Activated naive CD4-positive, alpha-beta T cell treated with anti-CD3 and anti-CD28 coated beads, Interleukin-2, amount 50 U/mL, for 16 hours (primary cell): ENCODE measurements at regions not wholly inside any gene's neighbourhood (a gene's known extent, or its start where the extent isn't known, plus 50 kb on each side); places are given as distances from the start of the nearest gene placed in this dataset.

Experiments used
- DNase-seq: peaks from one replicate; pipeline ENCODE4 v3.0.0-alpha.2; 2020

DNA sequence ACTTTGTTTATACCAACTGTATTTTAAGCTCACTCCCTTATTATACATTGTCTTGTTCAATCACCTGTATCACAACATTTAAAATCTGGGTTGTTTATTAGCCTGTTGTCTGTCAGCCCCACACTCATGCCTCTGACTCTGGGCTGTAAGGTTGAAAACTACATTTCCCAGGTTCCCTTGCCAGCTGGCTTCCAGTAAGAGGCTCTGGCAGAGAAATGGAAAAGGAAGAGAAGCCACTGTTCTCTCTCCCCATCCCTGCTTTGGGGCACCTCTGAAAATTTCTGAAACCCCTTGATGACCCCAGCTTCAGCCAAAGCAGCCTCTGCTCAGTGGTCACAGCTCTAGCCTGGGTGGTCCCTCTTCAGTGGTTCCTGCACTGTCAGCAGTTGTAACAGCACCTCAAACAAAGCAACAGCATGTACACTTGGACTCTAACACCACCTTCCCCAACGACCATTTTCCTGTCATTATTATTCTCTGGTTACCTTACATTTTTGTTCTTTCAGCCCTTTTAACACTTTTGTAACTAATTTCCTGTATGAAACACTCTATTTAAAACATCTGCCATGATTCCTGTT lies 108.9 kb upstream of the LGALSL start:
- DNase-seq: no peak

- DNase-seq: no peak
These were observed 108.0 kb upstream of the LGALSL start for GRCh38 chr2:64345998-64346397.

DNA sequence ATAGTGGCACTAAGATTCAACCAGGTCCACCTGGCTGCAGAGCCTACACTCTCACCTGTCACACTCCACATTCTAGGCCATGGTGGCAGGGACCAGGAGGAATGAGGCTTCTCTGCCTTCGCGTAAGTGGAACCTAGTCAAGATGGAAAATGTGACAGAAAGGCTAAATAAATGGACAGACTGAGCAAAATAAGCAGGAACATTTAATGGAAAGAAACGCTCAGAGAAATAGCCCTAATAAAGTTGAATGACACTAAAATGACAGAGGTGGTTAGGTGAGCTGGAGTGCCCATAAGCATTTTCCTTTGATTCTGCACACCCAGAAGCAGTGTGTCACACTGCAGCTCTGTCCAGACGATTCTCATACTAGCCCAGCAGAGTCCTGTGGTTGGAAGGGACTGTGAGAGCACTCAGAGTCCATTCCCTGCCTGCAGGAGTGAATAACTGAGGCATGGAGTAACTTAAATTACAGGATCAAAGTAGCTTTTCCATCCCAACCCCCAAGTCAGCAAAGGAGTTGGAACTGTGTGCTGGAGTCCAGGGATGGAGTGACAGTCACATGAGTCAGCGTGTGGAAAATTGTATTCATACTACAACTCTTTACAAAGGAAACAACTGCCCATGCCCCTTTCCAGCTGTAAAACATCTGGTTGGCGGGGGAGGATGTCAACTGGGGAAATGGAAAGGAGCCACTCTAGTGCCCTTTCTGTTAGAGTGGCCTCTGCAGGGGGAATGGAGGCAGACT lies 105.4 kb upstream of the LGALSL start:
- no peak for DNase-seq

GRCh38 chr2:64349131-64349530 lies 104.8 kb upstream of the LGALSL start:
- no peak for DNase-seq

DNA sequence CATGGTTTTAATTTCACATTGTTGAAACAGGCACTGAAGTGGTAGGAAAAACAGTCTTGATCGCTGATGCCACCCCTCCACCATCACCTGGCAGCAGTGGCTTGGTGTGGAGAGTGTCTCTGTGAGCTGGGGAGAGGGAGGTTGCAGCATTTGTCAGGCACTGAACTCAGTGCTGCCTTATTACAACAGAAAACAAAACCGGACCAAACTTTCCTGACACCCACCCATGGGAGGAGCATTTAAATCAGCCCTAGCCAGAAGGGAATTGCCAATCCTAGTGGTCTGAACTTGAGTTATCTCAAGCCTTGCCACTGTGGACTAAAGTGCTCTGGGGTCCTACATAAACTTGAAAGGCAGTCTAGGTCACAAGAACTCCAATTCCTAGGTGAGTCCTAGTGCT lies 103.0 kb upstream of the LGALSL start:
- no peak for DNase-seq

- DNase-seq: no peak
These were observed 101.7 kb upstream of the LGALSL start for GRCh38 chr2:64352292-64352691.

DNA sequence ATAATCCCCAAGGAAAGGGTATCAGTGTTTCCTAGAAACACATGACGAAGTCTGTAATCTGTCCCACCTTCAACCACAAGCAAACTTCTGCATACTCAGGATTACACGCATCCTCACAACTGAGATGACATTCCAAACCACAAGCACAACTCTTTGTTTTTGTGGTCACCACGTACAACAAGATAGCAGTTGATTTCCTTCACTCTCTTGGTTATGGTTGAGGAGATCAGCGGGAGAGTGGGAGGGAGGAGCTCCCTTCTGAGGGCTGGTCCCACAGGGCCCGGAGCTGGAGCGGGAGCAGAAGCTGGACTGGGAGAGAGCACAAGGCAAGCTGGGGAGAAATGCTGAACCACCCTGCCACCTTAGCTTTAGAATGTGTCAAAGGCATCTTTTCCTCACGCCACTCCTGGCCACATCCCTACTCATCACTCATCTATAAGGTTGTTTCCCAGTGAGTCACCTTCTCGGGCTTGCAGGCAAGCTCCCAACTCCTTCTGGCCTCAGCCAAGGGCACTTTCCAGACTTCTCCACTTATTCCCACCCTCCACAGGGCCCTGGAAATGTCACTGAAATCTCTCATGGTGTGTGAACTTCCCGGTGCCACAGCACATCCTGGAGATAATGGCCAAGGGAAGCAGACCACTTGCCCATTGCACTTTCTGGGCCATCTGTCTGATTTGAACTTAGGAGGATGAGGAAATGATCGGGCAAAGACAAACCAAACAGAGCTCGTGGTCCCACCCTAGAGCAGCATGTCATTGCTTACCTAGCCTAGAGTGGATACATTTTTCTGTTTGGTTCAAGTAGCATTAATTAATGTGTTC lies 98.9 kb upstream of the LGALSL start:
- DNase-seq: no peak

- no peak for DNase-seq
These were observed 97.1 kb upstream of the LGALSL start for GRCh38 chr2:64356906-64357305.

- no peak for DNase-seq
These were observed 94.6 kb upstream of the LGALSL start for GRCh38 chr2:64359171-64359891.

DNA sequence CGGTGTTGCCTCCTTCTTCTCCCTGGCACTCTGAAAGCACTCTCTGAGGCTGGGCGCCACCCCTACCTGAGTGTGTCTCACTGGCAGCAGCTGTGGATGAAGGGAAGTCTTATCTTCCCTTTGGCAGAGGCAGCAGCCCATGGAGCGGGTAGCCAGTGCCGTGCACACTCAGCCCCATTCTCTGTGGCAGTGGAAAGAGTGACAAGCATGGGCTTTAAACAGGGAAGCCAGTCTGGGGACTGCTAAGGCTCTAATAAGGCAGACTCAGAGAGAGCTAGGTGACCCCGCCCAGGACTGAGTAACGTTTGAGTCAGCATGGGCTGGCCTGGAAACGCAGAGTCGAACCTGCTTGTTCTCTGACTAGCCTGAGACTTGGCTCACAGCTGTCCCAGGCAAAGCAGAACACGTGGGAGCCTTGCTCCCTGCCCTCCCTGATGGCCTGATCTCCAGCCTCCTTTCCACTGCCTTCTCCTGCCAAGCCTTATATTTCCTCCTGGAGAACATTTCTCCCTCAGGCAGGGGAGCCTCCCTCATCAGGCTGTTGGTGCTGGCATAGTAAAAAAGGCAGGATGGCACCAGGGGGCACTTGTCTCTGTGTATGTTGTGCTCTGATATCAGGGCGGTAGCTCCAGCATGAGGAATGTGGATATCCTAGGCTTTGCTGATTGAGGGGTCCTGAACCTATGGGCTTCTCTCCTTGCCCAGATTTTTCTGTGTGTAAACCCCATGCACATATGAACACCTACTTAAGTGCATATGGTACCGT lies 93.9 kb upstream of the LGALSL start:
- peak; percentile 53 for DNase-seq

- DNase-seq: no peak
These were observed 92.6 kb upstream of the LGALSL start for GRCh38 chr2:64361151-64361938.

DNA sequence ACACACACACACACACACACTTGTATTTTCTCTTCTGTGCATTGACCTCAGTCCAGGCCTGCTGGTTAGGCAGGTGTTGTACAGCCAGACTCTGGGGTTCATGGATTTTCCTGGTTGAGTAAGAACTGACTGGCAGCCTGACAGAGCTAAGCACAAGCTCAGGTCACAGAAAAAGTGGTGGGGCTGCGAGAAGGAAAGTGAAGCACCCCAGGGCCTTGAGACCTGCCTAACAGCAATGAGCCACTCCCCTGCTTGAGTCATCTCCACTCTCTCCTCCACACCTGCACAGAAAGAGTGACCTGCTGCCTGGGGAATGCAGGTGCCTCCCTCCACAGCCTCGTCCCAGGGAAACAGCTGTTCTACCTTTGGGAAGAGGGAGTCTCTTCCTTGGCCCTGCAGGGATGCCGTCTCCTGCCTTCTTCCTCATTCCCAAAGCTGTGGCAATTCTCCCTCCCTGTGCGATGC lies 91.4 kb upstream of the LGALSL start:
- DNase-seq: no peak

GRCh38 chr2:64363140-64363539 lies 90.8 kb upstream of the LGALSL start:
- no peak for DNase-seq

- no peak for DNase-seq
These were observed 90.1 kb upstream of the LGALSL start for GRCh38 chr2:64363848-64364247.

- DNase-seq: no peak
These were observed 86.3 kb upstream of the LGALSL start for GRCh38 chr2:64367444-64368232.

GRCh38 chr2:64369706-64370105 lies 84.3 kb upstream of the LGALSL start:
- DNase-seq: no peak

GRCh38 chr2:64371727-64372126 lies 82.2 kb upstream of the LGALSL start:
- no peak for DNase-seq

DNA sequence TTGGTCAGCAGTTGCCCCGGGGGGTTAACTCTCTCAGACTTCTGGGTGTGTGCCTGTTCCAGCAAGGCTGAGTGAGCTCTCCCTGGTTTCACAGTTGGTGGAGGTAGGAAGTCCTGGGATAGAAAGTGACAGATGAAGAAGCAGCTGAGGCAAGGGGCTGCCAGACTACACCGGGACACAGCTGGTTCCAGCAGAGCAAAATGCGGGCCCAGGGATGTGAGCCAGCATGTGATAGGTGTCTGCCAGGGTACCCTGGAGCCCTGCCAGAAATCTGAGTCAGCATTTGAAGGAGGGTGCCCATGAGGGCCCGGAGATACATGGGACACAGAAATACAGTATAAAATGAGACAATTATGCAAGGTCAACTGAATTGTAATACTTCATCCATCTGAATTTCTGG lies 79.3 kb upstream of the LGALSL start:
- no peak for DNase-seq

DNA sequence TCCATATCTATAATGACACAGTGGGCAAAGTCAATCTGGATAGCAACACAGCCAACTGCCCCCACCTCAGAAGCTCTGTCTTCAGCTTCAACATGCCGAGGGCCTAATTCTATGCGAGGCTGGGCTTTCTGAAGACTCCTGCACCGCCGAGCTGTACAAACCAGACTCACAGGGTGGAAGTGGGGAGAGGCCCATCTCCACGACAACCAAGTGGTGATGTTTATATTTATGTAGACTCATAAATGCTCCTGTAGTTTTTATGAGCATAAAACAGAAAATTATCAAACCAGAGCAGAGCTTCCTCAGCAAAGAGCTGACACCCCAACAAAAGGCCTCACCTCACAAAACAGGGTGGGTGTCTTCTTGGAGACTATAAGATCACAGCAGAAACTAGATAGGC lies 77.0 kb upstream of the LGALSL start:
- DNase-seq: no peak

- no peak for DNase-seq
These were observed 74.8 kb upstream of the LGALSL start for GRCh38 chr2:64379186-64379585.
